ENCODE measurements at regions not wholly inside any gene's neighbourhood (a gene's known extent, or its start where the extent isn't known, plus 50 kb on each side); places are given as distances from the start of the nearest gene placed in this dataset.
"Not testable (repeated sequence)": the region's sequence is repeated elsewhere in the genome, so short reads cannot be mapped to it uniquely, and the experiment has no call there.

DNA sequence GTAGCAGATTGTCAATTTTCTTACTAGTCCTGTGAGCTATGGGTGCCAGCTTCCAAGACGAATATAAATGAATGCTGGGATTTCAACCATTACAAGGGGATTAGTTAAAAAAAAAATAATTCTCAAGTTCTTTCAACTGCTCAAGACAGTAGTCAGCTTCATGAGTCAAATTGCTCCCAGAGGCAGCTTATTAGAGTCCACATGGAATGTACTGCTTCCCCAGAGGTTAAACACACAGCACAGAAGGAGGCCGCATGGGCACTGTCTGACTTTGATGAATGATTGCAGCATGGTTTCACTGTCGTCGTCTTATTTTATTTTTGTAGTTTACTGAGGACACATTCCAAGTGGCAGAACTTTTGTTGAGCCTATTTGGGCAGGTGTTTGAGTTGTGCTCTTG, 563.2 kb downstream of the TMEM135 start:
- H3K4me1 Mint-ChIP-seq: no peaks in the 10 kb centered on the region
- peaks cover 0 to 6% (median 0%) of the 10 kb centered on the region in 5 donors for H3K27me3 Mint-ChIP-seq
- H3K9me3 Mint-ChIP-seq: peaks cover 0 to 5% (median 0%) of the 10 kb centered on the region in 11 donors
- H3K9me3 ChIP-seq (ENCODE audit: control insufficient read depth in 2 of 3, low read length in 3 of 3): no peaks in the 10 kb centered on the region
- DNase-seq (no peak), ATAC-seq (no peak)
- ChIA-PET POLR2A (no interaction called here), CTCF (no interaction called here)
- H3K27ac Mint-ChIP-seq: no peak overlapping the region
- no peak overlapping the region for H3K27ac ChIP-seq (ENCODE audit: low read depth, low read length)
- H3K4me1 ChIP-seq (ENCODE audit: control insufficient read depth in 2 of 2, insufficient read depth in 2 of 2, low read length in 2 of 2): no peaks in the 10 kb centered on the region
- no peaks in the 10 kb centered on the region for H3K36me3 ChIP-seq (ENCODE audit: control insufficient read depth in 2 of 3, insufficient read depth in 3 of 3, low read length in 3 of 3)
- H3K27me3 ChIP-seq (ENCODE audit: control insufficient read depth in 2 of 2, insufficient read depth in 2 of 2, low read length in 2 of 2): no peaks in the 10 kb centered on the region
- intact Hi-C loops (cut with micrococcal nuclease): no loop called here
- no peak overlapping the region for H3K4me3 Mint-ChIP-seq
- no peaks in the 10 kb centered on the region for H3K36me3 Mint-ChIP-seq
- no peak overlapping the region for H3K4me3 ChIP-seq (ENCODE audit: low read length)

DNA sequence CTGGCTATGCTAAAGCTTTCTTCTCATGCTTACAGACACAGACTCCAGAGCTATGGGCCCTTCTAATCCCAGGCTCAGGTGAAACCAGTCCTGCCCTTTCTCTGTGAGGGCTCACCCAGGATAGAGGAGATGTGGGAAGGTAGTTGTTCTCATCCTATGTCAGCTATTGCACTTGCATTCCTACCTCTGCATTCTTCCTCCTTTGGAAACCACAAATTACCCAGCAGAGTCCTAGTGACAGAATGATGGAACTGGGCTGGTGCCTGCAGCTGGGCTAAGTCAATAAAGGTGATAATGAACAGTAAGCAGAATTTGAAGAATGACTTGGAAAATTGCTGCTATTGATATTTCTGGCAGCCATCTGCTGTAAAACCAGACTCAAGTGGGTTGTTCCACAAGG, 560.0 kb downstream of the TMEM135 start:
- DNase-seq (no peak), ATAC-seq (no peak)
- no peak overlapping the region for H3K4me3 Mint-ChIP-seq
- H3K27ac ChIP-seq (ENCODE audit: low read depth, low read length): no peak overlapping the region
- no peaks in the 10 kb centered on the region for H3K4me1 ChIP-seq (ENCODE audit: control insufficient read depth in 2 of 2, insufficient read depth in 2 of 2, low read length in 2 of 2)
- no peak overlapping the region for H3K4me3 ChIP-seq (ENCODE audit: low read length)
- no peaks in the 10 kb centered on the region for H3K36me3 Mint-ChIP-seq
- H3K4me1 Mint-ChIP-seq: no peaks in the 10 kb centered on the region
- no peak overlapping the region for H3K27ac Mint-ChIP-seq
- CTCF ChIA-PET: no interaction called here
- H3K36me3 ChIP-seq (ENCODE audit: control insufficient read depth in 2 of 3, insufficient read depth in 3 of 3, low read length in 3 of 3): no peaks in the 10 kb centered on the region
- H3K27me3 ChIP-seq (ENCODE audit: control insufficient read depth in 2 of 2, insufficient read depth in 2 of 2, low read length in 2 of 2): no peaks in the 10 kb centered on the region
- intact Hi-C loops (cut with micrococcal nuclease): no loop called here
- H3K9me3 Mint-ChIP-seq: peaks cover 0 to 7% (median 4%) of the 10 kb centered on the region in 11 donors
- H3K27me3 Mint-ChIP-seq: peaks cover 0 to 3% (median 0%) of the 10 kb centered on the region in 5 donors
- H3K9me3 ChIP-seq (ENCODE audit: control insufficient read depth in 2 of 3, low read length in 3 of 3): no peaks in the 10 kb centered on the region
- POLR2A ChIA-PET: no interaction called here

DNA sequence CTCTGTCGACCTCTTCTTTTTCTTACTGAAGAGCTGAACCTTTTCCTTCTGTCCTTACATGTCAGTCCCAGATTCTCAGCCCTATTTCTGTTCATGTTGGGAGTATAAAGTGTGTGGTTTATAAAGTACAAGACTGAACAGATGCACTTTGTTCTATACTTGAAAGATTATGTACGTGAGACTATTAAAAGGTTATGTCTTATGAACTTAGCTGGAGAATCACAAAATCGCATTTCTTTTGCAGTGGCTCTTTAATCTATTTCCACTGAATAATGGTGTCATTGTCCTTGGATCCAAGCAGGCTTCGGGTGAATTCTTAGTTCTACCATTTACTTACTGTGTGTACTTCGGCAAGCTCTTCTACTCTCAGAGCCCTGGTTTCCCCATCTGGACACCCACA, 558.4 kb downstream of the TMEM135 start:
- intact Hi-C loops (cut with micrococcal nuclease): no loop called here
- ATAC-seq (no peak), DNase-seq (no peak)
- Histone ChIP-seq H3K27me3 (ENCODE audit: control insufficient read depth in 2 of 2, insufficient read depth in 2 of 2, low read length in 2 of 2) (no peaks in the 10 kb centered on the region), H3K36me3 (ENCODE audit: control insufficient read depth in 2 of 3, insufficient read depth in 3 of 3, low read length in 3 of 3) (no peaks in the 10 kb centered on the region), H3K4me1 (ENCODE audit: control insufficient read depth in 2 of 2, insufficient read depth in 2 of 2, low read length in 2 of 2) (no peaks in the 10 kb centered on the region), H3K4me3 (ENCODE audit: low read length) (no peak overlapping the region), H3K9me3 (ENCODE audit: control insufficient read depth in 2 of 3, low read length in 3 of 3) (no peaks in the 10 kb centered on the region), H3K27ac (ENCODE audit: low read depth, low read length) (no peak overlapping the region)
- Mint-ChIP-seq H3K27me3 (no peaks in the 10 kb centered on the region), H3K9me3 (peaks cover 4 to 19% (median 7%) of the 10 kb centered on the region in 11 donors), H3K36me3 (no peaks in the 10 kb centered on the region), H3K4me1 (no peaks in the 10 kb centered on the region), H3K27ac (no peak overlapping the region), H3K4me3 (no peak overlapping the region)
- ChIA-PET POLR2A (no interaction called here), CTCF (no interaction called here)

DNA sequence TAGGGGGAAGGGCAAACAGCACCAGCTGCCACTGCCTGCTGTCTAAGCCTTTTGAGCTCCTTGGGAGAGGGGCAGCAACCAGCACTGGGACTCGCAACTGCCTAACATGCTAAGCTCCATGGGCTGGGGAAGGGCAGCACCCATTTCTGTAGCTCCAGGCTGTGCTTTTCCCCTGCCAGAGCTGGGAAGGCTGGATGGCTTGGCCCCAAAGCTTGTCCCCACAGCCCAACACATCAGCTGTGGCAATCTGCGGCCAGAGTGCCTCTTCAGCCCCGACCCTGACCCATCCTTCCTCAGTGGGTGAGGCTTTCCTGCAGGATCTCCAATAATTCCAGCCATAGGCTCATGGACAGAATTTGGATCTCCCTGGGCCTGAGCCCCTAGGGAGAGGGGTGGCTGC, 551.3 kb downstream of the TMEM135 start:
- Histone ChIP-seq H3K9me3 (ENCODE audit: control insufficient read depth in 2 of 3, low read length in 3 of 3) (no peaks in the 10 kb centered on the region), H3K27ac (ENCODE audit: low read depth, low read length) (no peak overlapping the region), H3K4me3 (ENCODE audit: low read length) (no peak overlapping the region), H3K4me1 (ENCODE audit: control insufficient read depth in 2 of 2, insufficient read depth in 2 of 2, low read length in 2 of 2) (no peaks in the 10 kb centered on the region), H3K27me3 (ENCODE audit: control insufficient read depth in 2 of 2, insufficient read depth in 2 of 2, low read length in 2 of 2) (no peaks in the 10 kb centered on the region), H3K36me3 (ENCODE audit: control insufficient read depth in 2 of 3, insufficient read depth in 3 of 3, low read length in 3 of 3) (no peaks in the 10 kb centered on the region)
- H3K36me3 Mint-ChIP-seq: peaks cover 0 to 10% (median 0%) of the 10 kb centered on the region in 5 donors
- H3K27ac Mint-ChIP-seq: no peak overlapping the region
- peaks cover 8 to 43% (median 29%) of the 10 kb centered on the region in 11 donors for H3K9me3 Mint-ChIP-seq
- H3K4me1 Mint-ChIP-seq: no peaks in the 10 kb centered on the region
- peaks cover 0 to 5% (median 2%) of the 10 kb centered on the region in 5 donors for H3K27me3 Mint-ChIP-seq
- no peak overlapping the region for H3K4me3 Mint-ChIP-seq
- POLR2A ChIA-PET: no interaction called here
- CTCF ChIA-PET: no interaction called here
- intact Hi-C loops (cut with micrococcal nuclease): no loop called here
- ATAC-seq: no peak
- DNase-seq: no peak

GRCh38 chr11:87585613-87586012, 547.9 kb downstream of the TMEM135 start:
- H3K27me3 ChIP-seq (ENCODE audit: control insufficient read depth in 2 of 2, insufficient read depth in 2 of 2, low read length in 2 of 2); H3K4me3 ChIP-seq (ENCODE audit: low read length); DNase-seq; ATAC-seq; H3K4me1 ChIP-seq (ENCODE audit: control insufficient read depth in 2 of 2, insufficient read depth in 2 of 2, low read length in 2 of 2); H3K27ac Mint-ChIP-seq; H3K36me3 Mint-ChIP-seq; H3K27ac ChIP-seq (ENCODE audit: low read depth, low read length); H3K36me3 ChIP-seq (ENCODE audit: control insufficient read depth in 2 of 3, insufficient read depth in 3 of 3, low read length in 3 of 3); H3K4me3 Mint-ChIP-seq; H3K9me3 ChIP-seq (ENCODE audit: control insufficient read depth in 2 of 3, low read length in 3 of 3); intact Hi-C loops (cut with micrococcal nuclease); H3K4me1 Mint-ChIP-seq; H3K27me3 Mint-ChIP-seq: not testable (repeated sequence)
- CTCF ChIA-PET: interaction anchor here (0.6 kb wide), 1 partner anchor 195 kb away, joined by 4 read pairs; no protein-coding TSS in a partner anchor
- H3K9me3 Mint-ChIP-seq: peaks cover 4 to 28% (median 23%) of the 10 kb centered on the region in 11 donors
- POLR2A ChIA-PET: interaction anchor here (0.7 kb wide), 1 partner anchor 92 kb away, joined by 8 read pairs; no protein-coding TSS in a partner anchor

- Histone ChIP-seq H3K27me3 (ENCODE audit: control insufficient read depth in 2 of 2, insufficient read depth in 2 of 2, low read length in 2 of 2) (no peaks in the 10 kb centered on the region), H3K4me1 (ENCODE audit: control insufficient read depth in 2 of 2, insufficient read depth in 2 of 2, low read length in 2 of 2) (no peaks in the 10 kb centered on the region), H3K36me3 (ENCODE audit: control insufficient read depth in 2 of 3, insufficient read depth in 3 of 3, low read length in 3 of 3) (no peaks in the 10 kb centered on the region), H3K9me3 (ENCODE audit: control insufficient read depth in 2 of 3, low read length in 3 of 3) (no peaks in the 10 kb centered on the region), H3K4me3 (ENCODE audit: low read length) (no peak overlapping the region), H3K27ac (ENCODE audit: low read depth, low read length) (no peak overlapping the region)
- Mint-ChIP-seq H3K9me3 (peaks cover 2 to 20% (median 11%) of the 10 kb centered on the region in 11 donors), H3K27me3 (peaks cover 0 to 5% (median 2%) of the 10 kb centered on the region in 5 donors), H3K27ac (no peak overlapping the region), H3K36me3 (peaks cover 0 to 10% (median 0%) of the 10 kb centered on the region in 5 donors), H3K4me1 (no peaks in the 10 kb centered on the region), H3K4me3 (no peak overlapping the region)
- no peak for ATAC-seq
- CTCF ChIA-PET: no interaction called here
- POLR2A ChIA-PET: no interaction called here
- no peak for DNase-seq
- intact Hi-C loops (cut with micrococcal nuclease): no loop called here
Observed at GRCh38 chr11:87583931-87584330, 546.2 kb downstream of the TMEM135 start.

DNA sequence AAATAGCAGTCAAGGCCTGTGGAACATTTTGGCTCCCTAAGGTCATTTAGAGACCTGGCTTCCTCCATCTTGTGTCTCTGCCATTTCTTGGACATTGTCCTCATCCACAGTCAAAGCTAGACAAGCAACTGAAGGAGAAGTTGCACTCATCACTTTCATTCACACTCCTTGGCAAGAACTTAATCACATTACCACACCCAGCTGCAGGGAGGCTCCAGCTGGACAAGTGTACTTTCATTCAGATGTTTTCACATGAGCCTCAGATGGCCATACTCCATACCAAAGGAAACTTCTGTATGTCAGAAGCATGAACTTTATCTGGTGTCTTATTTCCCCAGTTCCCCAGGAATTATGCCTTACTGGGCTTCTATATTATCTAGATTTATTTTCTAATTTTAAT, 537.4 kb downstream of the TMEM135 start:
- no peaks in the 10 kb centered on the region for H3K27me3 Mint-ChIP-seq
- H3K4me1 Mint-ChIP-seq: no peaks in the 10 kb centered on the region
- intact Hi-C loops (cut with micrococcal nuclease): no loop called here
- Histone ChIP-seq H3K36me3 (ENCODE audit: control insufficient read depth in 2 of 3, insufficient read depth in 3 of 3, low read length in 3 of 3) (no peaks in the 10 kb centered on the region), H3K4me3 (ENCODE audit: low read length) (no peak overlapping the region), H3K27me3 (ENCODE audit: control insufficient read depth in 2 of 2, insufficient read depth in 2 of 2, low read length in 2 of 2) (no peaks in the 10 kb centered on the region), H3K4me1 (ENCODE audit: control insufficient read depth in 2 of 2, insufficient read depth in 2 of 2, low read length in 2 of 2) (no peaks in the 10 kb centered on the region), H3K27ac (ENCODE audit: low read depth, low read length) (no peak overlapping the region), H3K9me3 (ENCODE audit: control insufficient read depth in 2 of 3, low read length in 3 of 3) (no peaks in the 10 kb centered on the region)
- ChIA-PET POLR2A (no interaction called here), CTCF (no interaction called here)
- peaks cover 0 to 3% (median 0%) of the 10 kb centered on the region in 11 donors for H3K9me3 Mint-ChIP-seq
- no peak overlapping the region for H3K27ac Mint-ChIP-seq
- H3K36me3 Mint-ChIP-seq: no peaks in the 10 kb centered on the region
- ATAC-seq (no peak), DNase-seq (no peak)
- H3K4me3 Mint-ChIP-seq: no peak overlapping the region
